Endothelial cell of umbilical vein (primary cell): ENCODE measurements at regions not wholly inside any gene's neighbourhood (a gene's known extent, or its start where the extent isn't known, plus 50 kb on each side); places are given as distances from the start of the nearest gene placed in this dataset.

ENCODE experiments used
- CTCF ChIP-seq, 2 donors: IDR thresholded peaks; 1 replicate in 1 of 2; 2 replicates in 1 of 2; pipeline ENCODE4 v1.5.1; 2011; ENCODE audit warnings: low read length in 2 of 2, mild to moderate bottlenecking in 2 of 2, moderate library complexity in 2 of 2, control low read depth in 1 of 2, inconsistent platforms in 1 of 2, low read depth in 1 of 2; ENCODE audit not compliant: insufficient read depth in 1 of 2; ENCODE audit errors: extremely low read depth in 1 of 2
- JUN ChIP-seq: IDR thresholded peaks from 2 replicates; pipeline ENCODE4 v1.6.1; 2011; ENCODE audit warnings: borderline replicate concordance, low read depth; ENCODE audit not compliant: insufficient read length, insufficient read depth
- MYC ChIP-seq: IDR thresholded peaks from one replicate; pipeline ENCODE4 v1.6.1; 2011; ENCODE audit warnings: mild to moderate bottlenecking, low read depth, low read length
- POLR2A ChIP-seq: IDR thresholded peaks from 2 replicates; pipeline ENCODE4 v1.6.1; 2012; ENCODE audit warnings: low read depth, mild to moderate bottlenecking, control low read depth, low read length
- POLR2AphosphoS5 ChIP-seq: IDR thresholded peaks from 2 replicates; pipeline ENCODE4 v1.6.1; 2012; ENCODE audit warnings: low read depth, mild to moderate bottlenecking, control low read depth, low read length, moderate library complexity; ENCODE audit not compliant: insufficient read depth
- TF ChIP-seq, protein P1 (sequence below): IDR thresholded peaks from 2 replicates; pipeline ENCODE4 v1.6.1; 2011; ENCODE audit not compliant: insufficient read depth, insufficient read length

DNA sequence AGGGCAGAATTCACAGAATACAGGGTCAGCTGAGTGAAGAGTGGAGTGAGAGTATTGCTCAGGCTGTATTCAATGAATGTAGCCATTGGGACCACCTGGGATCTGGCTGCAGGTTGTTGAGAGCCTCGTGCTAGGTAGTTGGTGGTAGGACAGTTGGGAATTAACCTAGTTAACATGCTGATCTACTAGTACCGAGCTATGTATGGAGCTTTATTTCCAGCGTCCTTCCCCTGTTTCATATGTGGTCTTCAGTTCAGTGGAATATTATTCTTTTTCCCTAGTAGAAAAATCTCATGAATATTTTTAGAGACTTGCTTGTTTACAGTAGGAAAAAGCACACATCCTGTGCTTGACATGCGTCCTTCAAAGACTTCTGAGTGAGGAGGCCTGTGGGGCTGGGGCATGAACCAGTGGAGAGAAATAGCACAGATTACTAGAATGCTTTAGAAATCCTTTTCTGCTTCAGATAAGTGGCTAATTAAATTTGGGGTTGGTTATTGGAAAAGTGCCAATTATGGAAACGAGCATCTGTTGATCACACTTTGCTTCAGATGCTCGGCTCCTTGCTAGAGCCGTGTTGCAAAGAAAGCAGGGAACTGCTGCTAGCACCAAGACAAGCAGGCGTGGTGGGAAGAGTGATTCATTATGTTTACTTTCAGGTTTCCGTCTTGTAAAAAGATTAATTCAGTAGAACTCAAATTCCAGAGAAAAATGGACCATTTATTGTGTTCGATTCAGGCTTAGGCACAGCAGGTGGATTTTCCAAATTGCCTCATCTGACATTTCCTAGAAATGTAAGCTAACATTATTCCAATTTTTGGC lies 53.6 kb downstream of the ARF6 start:
- TF ChIP-seq CTCF (IDR thresholded peaks at IDR 0.05; ENCODE audit: extremely low read depth in 1 of 2, insufficient read depth in 1 of 2, low read depth in 1 of 2, low read length in 2 of 2) (no peak), POLR2AphosphoS5 (no peak), POLR2A (no peak), MYC (no peak), JUN (peak; percentile 60)
- TF ChIP-seq, protein P1, sequence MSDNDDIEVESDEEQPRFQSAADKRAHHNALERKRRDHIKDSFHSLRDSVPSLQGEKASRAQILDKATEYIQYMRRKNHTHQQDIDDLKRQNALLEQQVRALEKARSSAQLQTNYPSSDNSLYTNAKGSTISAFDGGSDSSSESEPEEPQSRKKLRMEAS: no peak
